OCI-LY7 (cell line): ENCODE measurements at regions not wholly inside any gene's neighbourhood (a gene's known extent, or its start where the extent isn't known, plus 50 kb on each side); places are given as distances from the start of the nearest gene placed in this dataset.

Source experiments
- CTCF ChIP-seq: fragments of 200-600 bp; sonication (generic); conservative IDR thresholded peaks from 2 replicates; pipeline ENCODE4 v1.5.1; 2014; ENCODE audit warnings: mild to moderate bottlenecking, antibody characterized with exemption, low read length, moderate library complexity, mixed read lengths
- EZH2phosphoT487 ChIP-seq: fragments of 200-600 bp; sonication (generic); IDR thresholded peaks from 2 replicates; pipeline ENCODE4 v1.6.1; 2018; ENCODE audit warnings: low read depth, borderline replicate concordance, mild to moderate bottlenecking, mixed run types, antibody characterized with exemption, low read length, moderate library complexity, mixed read lengths

- TF ChIP-seq CTCF (no peak), EZH2phosphoT487 (no peak)
Observed at GRCh38 chr20:54872440-54872839, 397.0 kb downstream of the DOK5 start.
